HCT116 (cell line): ENCODE measurements at regions not wholly inside any gene's neighbourhood (a gene's known extent, or its start where the extent isn't known, plus 50 kb on each side); places are given as distances from the start of the nearest gene placed in this dataset.

Source experiments
- CTCF ChIP-seq, 3 experiments: fragments of 200-600 bp in 1 of 3; sonication (generic) in 1 of 3; IDR thresholded peaks in 2 of 3; conservative IDR thresholded peaks in 1 of 3; 2 replicates each; pipeline ENCODE4 v1.5.1; 2012 to 2017; ENCODE audit warnings: low read depth in 2 of 3, low read length in 2 of 3, antibody characterized with exemption in 1 of 3, borderline replicate concordance in 1 of 3, control low read depth in 1 of 3, mild to moderate bottlenecking in 1 of 3, mixed read lengths in 1 of 3, mixed run types in 1 of 3, moderate library complexity in 1 of 3; ENCODE audit not compliant: insufficient read depth in 1 of 3
- EGR1 ChIP-seq: IDR thresholded peaks from 2 replicates; pipeline ENCODE4 v1.6.1; 2012; ENCODE audit warnings: low read depth
- EZH2 ChIP-seq: fragments of 200-600 bp; sonication (generic); IDR thresholded peaks from 2 replicates; pipeline ENCODE4 v1.6.1; 2017; ENCODE audit warnings: antibody characterized with exemption, mixed run types
- EZH2phosphoT487 ChIP-seq: fragments of 200-600 bp; IDR thresholded peaks from 2 replicates; pipeline ENCODE4 v1.6.1; 2018; ENCODE audit warnings: antibody characterized with exemption, borderline replicate concordance
- JUND ChIP-seq: IDR thresholded peaks from 2 replicates; pipeline ENCODE4 v1.6.1; 2012
- POLR2A ChIP-seq: IDR thresholded peaks from 2 replicates; pipeline ENCODE4 v1.7.0; 2011; ENCODE audit warnings: borderline replicate concordance; ENCODE audit not compliant: insufficient read depth, insufficient read length; ENCODE audit errors: extremely low read depth
- POLR2AphosphoS5 ChIP-seq: IDR thresholded peaks from 2 replicates; pipeline ENCODE4 v1.6.1; 2011; ENCODE audit warnings: mild to moderate bottlenecking, low read depth, low read length, moderate library complexity
- REST ChIP-seq: IDR thresholded peaks from 2 replicates; pipeline ENCODE4 v1.6.1; 2012; ENCODE audit warnings: low read depth
- YY1 ChIP-seq: IDR thresholded peaks from 2 replicates; pipeline ENCODE4 v1.6.1; 2011; ENCODE audit warnings: low read length, low read depth, moderate library complexity, mild to moderate bottlenecking; ENCODE audit not compliant: insufficient replicate concordance; ENCODE audit errors: extremely low read depth
- ZFX ChIP-seq: fragments of 450-650 bp; IDR thresholded peaks from 2 replicates; pipeline ENCODE4 v1.6.1; 2017
- ZNF274 ChIP-seq: fragments of 200-500 bp; sonication (Bioruptor generic); IDR thresholded peaks from 2 replicates; pipeline ENCODE4 v1.6.1; 2014; ENCODE audit warnings: mild to moderate bottlenecking, low read depth, low read length, inconsistent platforms

GRCh38 chr1:55384637-55385036 is 169.5 kb upstream of the USP24 start:
- TF ChIP-seq EZH2 (no peak), YY1 (no peak), CTCF (IDR thresholded peaks at IDR 0.05 in 2 of 3, conservative IDR thresholded peaks at IDR 0.05 in 1 of 3; ENCODE audit: borderline replicate concordance in 1 of 3, insufficient read depth in 1 of 3, low read depth in 2 of 3, low read length in 2 of 3) (no peak), POLR2A (no peak), REST (no peak), EZH2phosphoT487 (no peak), EGR1 (no peak), POLR2AphosphoS5 (no peak), ZNF274 (no peak), ZFX (no peak), JUND (no peak)
